Fibroblast of the conjunctiva (primary cell): ENCODE measurements at regions not wholly inside any gene's neighbourhood (a gene's known extent, or its start where the extent isn't known, plus 50 kb on each side); places are given as distances from the start of the nearest gene placed in this dataset.
"Not testable (repeated sequence)": the region's sequence is repeated elsewhere in the genome, so short reads cannot be mapped to it uniquely, and the experiment has no call there.

Experiments used
- DNase-seq: peaks from one replicate; pipeline ENCODE4 v3.0.0-alpha.2; 2010; ENCODE audit warnings: low read depth

GRCh38 chr21:14683063-14683462, 136.9 kb upstream of the SAMSN1 start:
- DNase-seq: no peak

- no peak for DNase-seq
Observed at GRCh38 chr21:14678973-14679574, 133.0 kb upstream of the SAMSN1 start.

DNA sequence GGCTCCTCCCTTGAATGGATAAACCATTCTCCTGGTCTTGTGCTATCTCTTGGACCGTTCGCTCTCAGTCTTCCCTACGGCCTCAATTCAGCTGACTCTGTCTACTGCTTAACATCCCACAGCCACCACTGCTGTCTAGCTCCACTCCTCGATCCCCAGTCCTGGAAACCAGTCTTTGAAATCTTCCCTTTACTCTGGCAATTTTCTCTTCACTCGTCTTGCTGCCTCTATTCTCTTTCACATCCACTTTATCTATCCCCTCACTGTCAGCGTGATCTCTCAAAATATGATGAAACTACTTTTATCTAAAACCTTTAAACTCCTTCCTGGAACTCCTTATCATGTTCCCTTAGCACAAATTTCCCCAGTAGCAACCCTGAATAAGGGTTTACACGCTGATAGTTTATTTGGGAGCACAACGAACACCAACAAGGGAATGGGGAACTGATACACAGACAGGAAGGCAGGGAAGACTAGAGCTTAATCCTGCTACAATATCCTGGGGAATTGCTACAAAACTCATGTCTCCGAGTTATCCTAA, 131.6 kb upstream of the SAMSN1 start:
- no peak for DNase-seq

- no peak for DNase-seq
Observed at GRCh38 chr21:14677013-14677412, 130.9 kb upstream of the SAMSN1 start.

- no peak for DNase-seq
Observed at GRCh38 chr21:14675774-14676530, 129.8 kb upstream of the SAMSN1 start.

GRCh38 chr21:14673649-14674048, 127.5 kb upstream of the SAMSN1 start:
- no peak for DNase-seq

DNA sequence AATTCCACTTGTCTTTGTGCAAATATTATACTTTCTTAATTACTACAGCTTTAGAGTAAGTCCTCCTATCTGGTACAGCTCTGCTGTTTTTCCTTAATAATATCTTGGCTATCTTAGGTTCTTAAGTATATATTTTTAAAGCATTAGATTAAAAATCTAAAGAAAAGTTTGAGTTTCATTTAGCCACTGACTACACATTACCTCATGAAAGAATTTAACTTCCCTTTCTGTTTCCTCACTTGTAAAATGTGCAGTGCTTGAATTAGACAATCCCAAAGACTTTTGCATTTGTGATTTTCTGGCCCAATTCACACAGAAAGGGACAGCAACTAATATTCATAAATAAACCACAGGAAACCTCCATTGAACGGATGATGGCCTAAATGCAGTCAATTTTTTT, 126.4 kb upstream of the SAMSN1 start:
- DNase-seq: no peak

- no peak for DNase-seq
Observed at GRCh38 chr21:14670409-14670808, 124.3 kb upstream of the SAMSN1 start.

GRCh38 chr21:14669092-14669491, 123.0 kb upstream of the SAMSN1 start:
- not testable (repeated sequence) for DNase-seq

DNA sequence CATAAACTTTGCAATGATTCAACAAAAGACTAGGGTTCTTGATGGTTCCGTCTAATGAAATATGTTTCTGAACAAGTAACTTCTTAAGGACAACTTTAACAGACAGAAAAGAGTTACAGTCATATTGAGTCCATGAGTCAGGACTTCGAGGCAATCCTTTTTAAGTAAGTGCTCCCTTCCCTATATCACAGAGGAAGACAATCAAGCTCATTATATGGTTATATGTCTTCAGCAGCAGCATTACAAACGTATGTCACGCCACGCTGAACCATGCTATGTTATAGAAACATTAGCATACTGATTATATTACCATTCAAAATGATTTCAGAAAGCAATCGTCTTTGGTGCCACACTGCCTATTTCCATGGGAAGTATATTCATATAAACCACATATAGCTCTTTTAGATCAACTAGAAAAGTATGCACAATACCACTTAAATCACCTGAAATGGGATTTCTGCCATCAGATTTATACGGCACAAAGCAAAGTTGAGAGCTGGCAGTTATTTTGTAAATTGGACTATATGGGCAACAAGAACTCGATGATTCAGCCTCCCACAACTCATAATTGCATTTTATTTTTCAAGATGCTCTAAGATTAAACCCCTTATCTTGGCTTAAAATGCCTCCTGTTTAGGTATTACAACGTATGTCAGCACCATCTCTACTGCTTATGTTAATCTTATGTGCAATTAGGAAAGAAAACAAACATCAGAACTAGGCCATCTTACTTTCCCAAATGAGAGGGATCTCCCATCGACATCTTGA, 111.3 kb upstream of the SAMSN1 start:
- no peak for DNase-seq

- DNase-seq: no peak
Observed at GRCh38 chr21:14646893-14647292, 100.8 kb upstream of the SAMSN1 start.

DNA sequence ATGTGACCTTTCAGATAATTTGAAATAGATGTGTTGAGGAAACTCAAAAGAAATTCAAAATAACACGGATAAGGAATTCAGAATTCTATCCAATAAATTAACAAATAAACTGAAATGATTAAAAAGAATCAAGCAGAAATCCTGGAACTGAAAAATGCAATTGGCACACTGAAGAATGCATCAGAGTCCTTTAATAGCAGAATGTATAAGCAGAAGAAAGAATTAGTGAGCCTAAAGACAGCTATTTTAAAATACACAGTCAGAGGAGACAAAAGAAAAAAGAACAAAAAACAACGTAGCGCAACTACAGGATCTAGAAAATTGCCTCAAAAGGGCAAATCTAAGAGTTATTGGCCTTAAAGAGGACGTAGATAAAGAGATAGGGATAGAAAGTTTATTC, 99.6 kb upstream of the SAMSN1 start:
- DNase-seq: no peak

GRCh38 chr21:14632359-14632758, 86.2 kb upstream of the SAMSN1 start:
- no peak for DNase-seq

DNA sequence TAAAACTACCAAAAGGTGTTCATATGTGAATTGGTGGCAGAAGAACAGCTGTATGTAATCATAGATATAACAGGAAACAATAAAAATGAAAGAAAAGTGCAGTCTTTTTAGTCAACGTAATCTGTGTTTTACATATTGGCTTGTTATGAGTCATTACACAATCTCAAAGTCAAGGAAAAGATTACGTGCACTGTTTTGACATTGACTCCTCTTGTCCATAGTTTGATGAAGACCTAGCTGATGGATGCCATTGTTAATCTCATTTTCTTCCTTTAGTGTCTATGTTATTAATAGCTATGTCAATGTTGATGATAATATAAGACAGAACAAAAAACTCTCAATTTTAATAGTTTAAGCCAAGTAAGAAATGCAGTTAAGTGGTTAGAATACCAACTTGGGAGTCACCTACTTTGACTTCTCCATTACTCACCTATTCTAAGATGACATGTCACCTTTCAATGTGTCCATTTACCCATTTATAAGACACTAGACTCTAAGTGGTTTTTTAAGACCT, 84.5 kb upstream of the SAMSN1 start:
- no peak for DNase-seq

DNA sequence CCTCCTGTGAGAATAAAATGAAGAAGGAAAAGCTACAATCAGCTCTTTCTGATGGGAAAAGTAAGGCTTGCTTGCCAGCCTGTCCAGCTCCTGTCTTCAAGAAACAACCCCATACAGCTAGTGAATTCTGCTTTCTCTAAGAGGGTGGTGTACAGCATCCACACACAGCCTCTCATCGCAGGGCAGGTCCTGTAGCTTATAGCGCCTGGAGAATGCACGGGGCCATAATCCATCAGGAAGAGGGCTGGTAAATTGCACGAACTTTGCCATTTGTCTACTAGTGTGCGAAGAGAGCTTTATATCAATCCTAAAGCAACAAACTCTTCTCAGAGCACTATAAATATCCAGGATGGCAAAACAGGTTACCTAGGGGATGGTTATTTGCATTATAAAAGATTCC, 83.3 kb upstream of the SAMSN1 start:
- DNase-seq: no peak

DNA sequence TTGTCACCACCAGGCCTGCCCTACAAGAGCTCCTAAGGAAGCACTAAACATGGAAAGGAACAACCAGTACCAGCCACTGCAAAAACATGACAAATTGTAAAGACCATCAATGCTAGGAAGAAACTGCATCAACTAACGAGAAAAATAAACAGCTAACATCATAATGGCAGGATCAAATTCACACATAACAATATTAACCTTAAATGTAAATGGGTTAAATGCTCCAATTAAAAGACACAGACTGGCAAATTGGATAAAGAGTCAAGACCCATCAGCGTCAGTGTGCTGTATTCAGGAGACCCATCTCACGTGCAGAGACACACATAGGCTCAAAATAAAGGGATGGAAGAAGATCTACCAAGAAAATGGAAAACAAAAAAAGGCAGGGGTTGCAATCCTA, 77.0 kb upstream of the SAMSN1 start:
- DNase-seq: not testable (repeated sequence)

DNA sequence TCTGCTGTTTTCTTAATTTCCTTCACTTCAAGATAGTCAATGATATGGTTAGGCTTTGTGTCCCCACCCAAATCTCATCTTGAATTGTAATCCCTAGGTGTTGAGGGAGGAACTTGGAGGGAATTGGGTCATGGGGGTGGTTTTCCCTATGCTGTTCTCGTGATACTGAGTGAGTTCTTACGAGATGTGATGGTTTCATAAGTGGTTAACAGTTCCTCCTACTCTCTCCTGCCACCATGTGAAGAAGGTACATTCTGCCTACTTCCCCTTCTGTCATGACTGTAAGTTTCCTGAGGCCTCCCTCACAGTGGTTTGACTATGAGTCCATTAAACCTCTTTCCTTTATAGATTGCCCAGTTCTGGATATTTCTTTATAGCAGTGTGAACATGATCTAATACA, 74.0 kb upstream of the SAMSN1 start:
- DNase-seq: no peak

- DNase-seq: no peak
Observed at GRCh38 chr21:14617871-14618270, 71.8 kb upstream of the SAMSN1 start.

DNA sequence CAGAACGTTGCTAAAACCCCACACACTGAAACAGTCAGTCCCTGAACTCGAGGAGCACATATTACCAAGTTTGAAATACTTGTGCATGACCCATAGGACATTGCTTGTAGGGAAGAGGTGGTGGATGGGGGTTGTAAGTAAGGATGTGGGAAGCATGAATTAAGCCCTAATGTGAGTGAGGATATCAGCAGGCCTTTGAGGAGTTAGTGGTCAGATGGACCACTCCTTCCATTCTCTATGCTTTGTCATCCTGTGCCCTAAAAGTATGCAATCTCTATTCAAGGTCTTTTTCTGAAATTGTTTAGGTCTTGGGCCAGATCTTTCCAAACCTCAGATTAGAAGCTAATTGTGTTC, 70.9 kb upstream of the SAMSN1 start:
- DNase-seq: no peak

DNA sequence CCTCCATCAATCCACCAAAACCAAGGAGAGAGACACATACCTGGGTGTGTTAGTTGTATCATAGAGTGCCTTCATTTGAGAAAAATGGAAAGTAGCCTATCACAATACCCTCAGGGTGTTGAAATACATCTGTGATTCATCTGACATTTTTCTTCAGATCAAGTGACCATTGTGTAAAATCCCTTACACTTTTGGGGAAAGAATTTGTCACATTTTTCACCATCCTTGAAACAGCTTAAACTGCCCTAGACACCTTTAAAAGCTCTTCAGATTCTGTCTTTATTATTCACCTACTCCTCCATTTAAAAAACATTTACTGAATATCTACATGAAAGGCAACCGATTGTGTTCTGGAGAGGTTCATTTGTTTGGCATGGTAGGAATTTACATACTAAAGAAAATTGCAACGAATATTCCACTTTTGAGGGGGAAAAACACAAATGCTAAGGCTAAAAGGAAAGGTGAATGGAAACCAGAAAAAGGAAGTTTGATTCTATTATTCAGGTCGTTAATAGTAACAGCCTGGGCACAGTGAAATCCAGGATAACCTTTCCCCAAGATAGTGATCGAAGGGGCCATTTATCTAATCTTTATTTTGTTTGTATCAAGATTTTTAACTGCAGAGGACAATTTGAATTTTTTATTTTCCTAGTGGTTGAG, 70.4 kb upstream of the SAMSN1 start:
- no peak for DNase-seq

- DNase-seq: no peak
Observed at GRCh38 chr21:14615359-14615974, 69.4 kb upstream of the SAMSN1 start.

DNA sequence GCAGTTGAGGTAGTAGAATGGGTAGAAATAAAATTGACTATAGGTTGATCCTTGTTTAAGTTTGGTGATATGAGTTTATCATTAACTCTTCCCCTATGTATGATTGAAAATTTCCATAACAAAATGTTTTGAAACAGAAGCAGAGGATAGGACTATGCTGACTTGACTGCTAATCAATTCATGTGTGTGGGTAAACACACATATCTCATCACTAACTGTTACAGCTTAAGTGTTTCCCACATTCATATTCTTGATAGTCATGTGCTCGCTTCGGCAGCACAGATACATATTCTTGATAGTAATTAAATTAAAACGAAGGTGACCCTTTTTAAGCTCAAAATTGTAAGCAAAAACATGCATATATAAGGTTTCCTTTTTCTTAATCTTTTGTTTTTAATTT, 68.2 kb upstream of the SAMSN1 start:
- no peak for DNase-seq
